ENCODE measurements at regions not wholly inside any gene's neighbourhood (a gene's known extent, or its start where the extent isn't known, plus 50 kb on each side); places are given as distances from the start of the nearest gene placed in this dataset.

- Histone ChIP-seq H3K27me3 (ENCODE audit: control insufficient read depth, insufficient read depth, low read length) (no peaks in the 10 kb centered on the region), H4K20me1 (ENCODE audit: control insufficient read depth, extremely low read depth, insufficient read depth, low read length) (no peaks in the 10 kb centered on the region), H3K4me2 (ENCODE audit: extremely low read depth, insufficient read depth, low read length) (no peak overlapping the region), H3K4me1 (ENCODE audit: control insufficient read depth, extremely low read depth, insufficient read depth, low read length) (no peaks in the 10 kb centered on the region), H3K27ac (ENCODE audit: insufficient read depth, low read length) (no peak overlapping the region), H3K79me2 (ENCODE audit: control insufficient read depth, insufficient read depth, low read length) (no peaks in the 10 kb centered on the region), H3K4me3 (replicated peaks in 1 of 4; ENCODE audit: control extremely low read depth in 1 of 4, insufficient read depth in 1 of 4, low read depth in 3 of 4, low read length in 4 of 4) (no peak overlapping the region), H2AFZ (ENCODE audit: low read length) (no peak overlapping the region), H3K9ac (ENCODE audit: insufficient read depth, low read length) (no peak overlapping the region), H3K9me3 (ENCODE audit: control insufficient read depth, insufficient read depth, low read depth, low read length) (no peaks in the 10 kb centered on the region), H3K36me3 (ENCODE audit: control insufficient read depth, insufficient read depth, low read length) (no peaks in the 10 kb centered on the region)
- DNase-seq (ENCODE audit: low read depth in 2 of 2): no peak
- TF ChIP-seq EZH2 (IDR thresholded peaks at IDR 0.05; ENCODE audit: low read length, missing control alignments) (no peak), CTCF (conservative IDR thresholded peaks at IDR 0.05 in 1 of 2, IDR thresholded peaks at IDR 0.05 in 1 of 2; ENCODE audit: low read depth in 1 of 2, low read length in 2 of 2) (no peak)
Observed at GRCh38 chr5:94039101-94039500, 297.7 kb upstream of the POU5F2 start.

- Histone ChIP-seq H4K20me1 (ENCODE audit: control insufficient read depth, extremely low read depth, insufficient read depth, low read length) (no peaks in the 10 kb centered on the region), H3K4me2 (ENCODE audit: extremely low read depth, insufficient read depth, low read length) (no peak overlapping the region), H3K27ac (ENCODE audit: insufficient read depth, low read length) (no peak overlapping the region), H3K4me3 (replicated peaks in 1 of 4; ENCODE audit: control extremely low read depth in 1 of 4, insufficient read depth in 1 of 4, low read depth in 3 of 4, low read length in 4 of 4) (no peak overlapping the region), H3K9me3 (ENCODE audit: control insufficient read depth, insufficient read depth, low read depth, low read length) (no peaks in the 10 kb centered on the region), H3K27me3 (ENCODE audit: control insufficient read depth, insufficient read depth, low read length) (no peaks in the 10 kb centered on the region), H3K4me1 (ENCODE audit: control insufficient read depth, extremely low read depth, insufficient read depth, low read length) (no peaks in the 10 kb centered on the region), H3K79me2 (ENCODE audit: control insufficient read depth, insufficient read depth, low read length) (no peaks in the 10 kb centered on the region), H3K9ac (ENCODE audit: insufficient read depth, low read length) (no peak overlapping the region), H3K36me3 (ENCODE audit: control insufficient read depth, insufficient read depth, low read length) (no peaks in the 10 kb centered on the region), H2AFZ (ENCODE audit: low read length) (no peak overlapping the region)
- TF ChIP-seq EZH2 (IDR thresholded peaks at IDR 0.05; ENCODE audit: low read length, missing control alignments) (no peak), CTCF (conservative IDR thresholded peaks at IDR 0.05 in 1 of 2, IDR thresholded peaks at IDR 0.05 in 1 of 2; ENCODE audit: low read depth in 1 of 2, low read length in 2 of 2) (no peak)
- DNase-seq (ENCODE audit: low read depth in 2 of 2): peak; percentile 8 to 31
Observed at GRCh38 chr5:94031631-94032030, 290.2 kb upstream of the POU5F2 start.

- DNase-seq (ENCODE audit: low read depth in 2 of 2): peak in 1 of 2 donors; percentile 45
- H3K9ac ChIP-seq (ENCODE audit: insufficient read depth, low read length): no peak overlapping the region
- H3K4me2 ChIP-seq (ENCODE audit: extremely low read depth, insufficient read depth, low read length): no peak overlapping the region
Observed at GRCh38 chr5:94028001-94028400, 286.6 kb upstream of the POU5F2 start.

More at GRCh38 chr5:94028001-94028400, 286.6 kb upstream of the POU5F2 start:
- no peaks in the 10 kb centered on the region for H3K36me3 ChIP-seq (ENCODE audit: control insufficient read depth, insufficient read depth, low read length)
- TF ChIP-seq CTCF (conservative IDR thresholded peaks at IDR 0.05 in 1 of 2, IDR thresholded peaks at IDR 0.05 in 1 of 2; ENCODE audit: low read depth in 1 of 2, low read length in 2 of 2) (no peak), EZH2 (IDR thresholded peaks at IDR 0.05; ENCODE audit: low read length, missing control alignments) (no peak)
- no peak overlapping the region for H3K4me3 ChIP-seq (replicated peaks in 1 of 4; ENCODE audit: control extremely low read depth in 1 of 4, insufficient read depth in 1 of 4, low read depth in 3 of 4, low read length in 4 of 4)
- no peaks in the 10 kb centered on the region for H3K4me1 ChIP-seq (ENCODE audit: control insufficient read depth, extremely low read depth, insufficient read depth, low read length)
- H3K27ac ChIP-seq (ENCODE audit: insufficient read depth, low read length): no peak overlapping the region
- no peaks in the 10 kb centered on the region for H3K79me2 ChIP-seq (ENCODE audit: control insufficient read depth, insufficient read depth, low read length)
- H4K20me1 ChIP-seq (ENCODE audit: control insufficient read depth, extremely low read depth, insufficient read depth, low read length): no peaks in the 10 kb centered on the region
- H3K27me3 ChIP-seq (ENCODE audit: control insufficient read depth, insufficient read depth, low read length): no peaks in the 10 kb centered on the region
- no peaks in the 10 kb centered on the region for H3K9me3 ChIP-seq (ENCODE audit: control insufficient read depth, insufficient read depth, low read depth, low read length)
- no peak overlapping the region for H2AFZ ChIP-seq (ENCODE audit: low read length)
